ENCODE measurements at regions not wholly inside any gene's neighbourhood (a gene's known extent, or its start where the extent isn't known, plus 50 kb on each side); places are given as distances from the start of the nearest gene placed in this dataset.
"Not testable (repeated sequence)": the region's sequence is repeated elsewhere in the genome, so short reads cannot be mapped to it uniquely, and the experiment has no call there.

DNA sequence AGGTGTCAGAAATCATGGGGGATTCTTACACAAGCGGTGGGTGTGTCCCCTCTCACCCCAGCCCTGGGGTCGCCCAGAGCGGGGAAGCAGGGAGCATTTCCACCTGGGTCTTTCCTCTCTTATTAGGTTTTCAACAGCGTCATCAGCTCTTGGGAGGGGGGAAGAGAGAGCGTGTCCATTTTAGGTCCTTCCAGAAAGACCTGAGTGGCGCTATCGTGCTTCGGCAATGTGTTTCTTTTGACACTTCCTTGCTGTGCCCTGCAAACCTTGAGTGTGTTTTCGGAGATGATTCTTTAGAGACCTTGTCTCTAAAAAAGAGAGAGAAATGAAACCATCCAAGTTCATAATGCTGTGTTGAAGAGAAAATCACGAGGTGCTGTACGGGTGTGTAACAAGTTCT is 86.9 kb upstream of the PITRM1 start:
- no peaks in the 10 kb centered on the region for H3K27me3 ChIP-seq (ENCODE audit: insufficient read depth, low read depth, severe bottlenecking)
- no peaks in the 10 kb centered on the region for H3K9me3 ChIP-seq (ENCODE audit: severe bottlenecking)
- TF ChIP-seq, protein P1, sequence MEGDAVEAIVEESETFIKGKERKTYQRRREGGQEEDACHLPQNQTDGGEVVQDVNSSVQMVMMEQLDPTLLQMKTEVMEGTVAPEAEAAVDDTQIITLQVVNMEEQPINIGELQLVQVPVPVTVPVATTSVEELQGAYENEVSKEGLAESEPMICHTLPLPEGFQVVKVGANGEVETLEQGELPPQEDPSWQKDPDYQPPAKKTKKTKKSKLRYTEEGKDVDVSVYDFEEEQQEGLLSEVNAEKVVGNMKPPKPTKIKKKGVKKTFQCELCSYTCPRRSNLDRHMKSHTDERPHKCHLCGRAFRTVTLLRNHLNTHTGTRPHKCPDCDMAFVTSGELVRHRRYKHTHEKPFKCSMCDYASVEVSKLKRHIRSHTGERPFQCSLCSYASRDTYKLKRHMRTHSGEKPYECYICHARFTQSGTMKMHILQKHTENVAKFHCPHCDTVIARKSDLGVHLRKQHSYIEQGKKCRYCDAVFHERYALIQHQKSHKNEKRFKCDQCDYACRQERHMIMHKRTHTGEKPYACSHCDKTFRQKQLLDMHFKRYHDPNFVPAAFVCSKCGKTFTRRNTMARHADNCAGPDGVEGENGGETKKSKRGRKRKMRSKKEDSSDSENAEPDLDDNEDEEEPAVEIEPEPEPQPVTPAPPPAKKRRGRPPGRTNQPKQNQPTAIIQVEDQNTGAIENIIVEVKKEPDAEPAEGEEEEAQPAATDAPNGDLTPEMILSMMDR (IDR thresholded peaks at IDR 0.05; ENCODE audit: low read depth, low read length) = no peak
- no peak overlapping the region for H3K27ac ChIP-seq
- no peaks in the 10 kb centered on the region for H3K36me3 ChIP-seq
- no peak overlapping the region for H3K4me3 ChIP-seq (ENCODE audit: low read depth, low read length)
- no peak for DNase-seq

DNA sequence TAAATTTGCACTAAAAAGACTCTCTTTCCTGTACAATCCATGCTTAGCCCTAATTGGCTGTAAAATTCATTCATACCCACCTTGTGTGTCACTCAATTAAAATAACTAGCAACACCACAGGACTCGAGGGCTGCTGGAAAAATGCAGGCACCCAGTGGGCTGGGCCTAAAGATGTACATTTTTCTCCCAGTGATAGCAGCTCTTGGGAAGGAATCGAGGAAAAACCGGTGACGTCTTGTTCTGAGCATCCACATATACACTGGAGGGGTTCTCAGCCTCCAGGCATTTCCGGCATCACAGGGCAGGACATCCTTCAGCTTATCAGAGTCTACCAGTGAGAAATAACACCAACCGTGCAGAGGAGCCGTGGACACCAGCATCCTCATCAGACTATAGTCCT is 85.8 kb upstream of the PITRM1 start:
- no peak for DNase-seq
- Histone ChIP-seq H3K36me3 (no peaks in the 10 kb centered on the region), H3K9me3 (ENCODE audit: severe bottlenecking) (no peaks in the 10 kb centered on the region), H3K27ac (no peak overlapping the region), H3K4me3 (ENCODE audit: low read depth, low read length) (no peak overlapping the region), H3K27me3 (ENCODE audit: insufficient read depth, low read depth, severe bottlenecking) (no peaks in the 10 kb centered on the region)
- TF ChIP-seq, protein P1 (IDR thresholded peaks at IDR 0.05; ENCODE audit: low read depth, low read length) = no peak

DNA sequence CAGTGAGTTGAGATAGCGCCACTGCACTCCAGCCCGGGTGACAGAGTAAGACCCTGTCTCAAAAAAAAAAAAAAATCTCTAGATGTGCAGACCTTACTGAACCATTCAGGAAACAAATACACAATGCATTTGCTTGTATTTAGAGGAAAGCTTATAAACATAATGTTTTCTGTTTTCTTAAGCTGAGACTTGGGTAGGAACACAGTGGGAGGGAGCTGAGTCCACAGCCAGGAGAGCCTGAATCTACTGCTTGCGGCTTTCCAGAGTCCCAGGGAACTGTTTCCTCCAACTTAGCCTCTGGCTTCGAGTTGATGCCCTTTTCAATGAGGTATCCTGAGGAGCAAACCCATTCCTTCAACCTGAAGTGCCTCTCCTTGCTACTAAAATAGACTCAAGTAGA is 83.0 kb upstream of the PITRM1 start:
- Histone ChIP-seq H3K36me3 (no peaks in the 10 kb centered on the region), H3K27ac (no peak overlapping the region), H3K9me3 (ENCODE audit: severe bottlenecking) (no peaks in the 10 kb centered on the region), H3K4me3 (ENCODE audit: low read depth, low read length) (no peak overlapping the region), H3K27me3 (ENCODE audit: insufficient read depth, low read depth, severe bottlenecking) (no peaks in the 10 kb centered on the region)
- TF ChIP-seq, protein P1 (IDR thresholded peaks at IDR 0.05; ENCODE audit: low read depth, low read length) = no peak
- no peak for DNase-seq

DNA sequence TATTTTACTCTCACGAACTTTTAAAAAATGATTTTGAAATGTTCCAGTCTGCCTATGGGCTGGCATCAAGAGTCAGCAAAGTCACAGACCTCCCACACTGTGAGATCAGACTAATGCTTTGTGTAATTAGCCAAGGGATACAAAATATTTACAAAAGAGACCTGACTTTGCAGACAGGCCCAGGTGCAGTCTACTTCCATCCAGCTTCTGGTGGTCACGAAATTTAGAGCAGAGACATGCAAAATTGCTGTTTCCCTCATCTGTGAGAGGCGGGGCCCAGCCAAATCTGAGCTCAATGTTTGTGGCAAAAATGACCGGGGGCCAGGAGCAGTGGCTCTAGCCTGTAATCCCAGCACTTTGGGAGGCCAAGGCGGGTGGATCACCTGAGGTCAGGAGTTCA is 82.5 kb upstream of the PITRM1 start:
- no peak for DNase-seq
- Histone ChIP-seq H3K36me3 (no peaks in the 10 kb centered on the region), H3K9me3 (ENCODE audit: severe bottlenecking) (no peaks in the 10 kb centered on the region), H3K27ac (no peak overlapping the region), H3K27me3 (ENCODE audit: insufficient read depth, low read depth, severe bottlenecking) (no peaks in the 10 kb centered on the region), H3K4me3 (ENCODE audit: low read depth, low read length) (no peak overlapping the region)
- TF ChIP-seq, protein P1 (IDR thresholded peaks at IDR 0.05; ENCODE audit: low read depth, low read length) = no peak

DNA sequence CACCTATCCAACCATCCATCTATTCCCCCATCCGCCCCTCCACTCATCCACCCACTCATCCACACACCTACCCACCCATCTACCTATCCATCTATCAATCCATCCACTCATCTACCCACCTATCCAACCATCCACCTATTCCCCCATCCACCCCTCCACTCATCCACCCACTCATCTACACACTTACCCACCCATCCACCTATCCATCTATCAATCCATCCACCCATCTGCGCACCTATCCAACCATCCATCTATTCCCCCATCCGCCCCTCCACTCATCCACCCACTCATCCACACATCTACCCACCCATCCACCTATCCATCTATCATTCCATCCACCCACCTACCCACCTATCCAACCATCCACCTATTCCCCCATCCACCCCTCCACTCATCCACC is 81.4 kb upstream of the PITRM1 start:
- H3K9me3 ChIP-seq (ENCODE audit: severe bottlenecking); H3K36me3 ChIP-seq; H3K27ac ChIP-seq; H3K4me3 ChIP-seq (ENCODE audit: low read depth, low read length); H3K27me3 ChIP-seq (ENCODE audit: insufficient read depth, low read depth, severe bottlenecking); DNase-seq: not testable (repeated sequence)

DNA sequence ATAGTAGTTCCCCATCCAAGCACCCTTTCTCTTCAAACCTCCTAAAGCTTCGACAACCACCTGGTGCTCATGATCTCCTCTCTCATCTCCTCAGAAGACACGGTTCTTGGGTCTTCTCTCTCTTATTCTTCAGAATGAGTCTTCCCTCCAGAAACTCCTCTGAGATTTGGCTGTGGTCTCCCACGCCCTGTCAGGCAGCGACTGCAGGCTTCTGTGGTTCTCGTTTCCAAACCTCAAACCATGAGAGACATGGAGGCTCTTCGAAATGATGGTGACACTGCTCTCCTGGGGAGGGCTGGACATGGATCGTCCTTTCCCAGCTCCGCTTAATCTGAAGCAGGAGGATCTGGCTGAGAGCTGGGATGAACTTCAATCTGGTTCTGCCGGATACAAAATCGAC is 78.6 kb upstream of the PITRM1 start:
- Histone ChIP-seq H3K9me3 (ENCODE audit: severe bottlenecking) (no peaks in the 10 kb centered on the region), H3K27me3 (ENCODE audit: insufficient read depth, low read depth, severe bottlenecking) (no peaks in the 10 kb centered on the region), H3K27ac (no peak overlapping the region), H3K4me3 (ENCODE audit: low read depth, low read length) (no peak overlapping the region), H3K36me3 (no peaks in the 10 kb centered on the region)
- TF ChIP-seq, protein P1 (IDR thresholded peaks at IDR 0.05; ENCODE audit: low read depth, low read length) = no peak
- no peak for DNase-seq

Measured in WERI-Rb-1 (cell line).